Chondrocyte (in vitro differentiated cells): ENCODE measurements at regions not wholly inside any gene's neighbourhood (a gene's known extent, or its start where the extent isn't known, plus 50 kb on each side); places are given as distances from the start of the nearest gene placed in this dataset.

Experiments used
- DNase-seq: peaks from one replicate; pipeline ENCODE4 v3.0.0; 2021; ENCODE audit warnings: mixed read lengths, low spot score
- H3K27ac Mint-ChIP-seq: one replicate; pipeline ENCODE4 v1.8.0; 2021; ENCODE audit warnings: mild to moderate bottlenecking, moderate library complexity, mixed read lengths; ENCODE audit not compliant: unreplicated experiment
- H3K27me3 Mint-ChIP-seq: 2 replicates; pipeline ENCODE4 v1.8.0; 2021; ENCODE audit warnings: low read depth, mixed read lengths
- H3K36me3 Mint-ChIP-seq: 2 replicates; pipeline ENCODE4 v1.8.0; 2021; ENCODE audit warnings: low read depth, mixed read lengths
- H3K4me1 Mint-ChIP-seq: 2 replicates; pipeline ENCODE4 v1.8.0; 2021; ENCODE audit warnings: low read depth, mild to moderate bottlenecking, mixed read lengths
- H3K4me3 Mint-ChIP-seq: one replicate; pipeline ENCODE4 v1.8.0; 2021; ENCODE audit warnings: mild to moderate bottlenecking, moderate library complexity, mixed read lengths; ENCODE audit not compliant: unreplicated experiment
- H3K9me3 Mint-ChIP-seq: 2 replicates; pipeline ENCODE4 v1.8.0; 2021; ENCODE audit warnings: low read depth, mixed read lengths
- CTCF ChIP-seq: fragments of 200-600 bp; sonication (generic); IDR thresholded peaks from 2 replicates; pipeline ENCODE4 v1.5.0; 2021; ENCODE audit warnings: antibody characterized with exemption, mild to moderate bottlenecking, moderate library complexity

- no peak for TF ChIP-seq CTCF
- H3K27me3 Mint-ChIP-seq = no peaks in the 10 kb centered on the region
- H3K36me3 Mint-ChIP-seq = no peaks in the 10 kb centered on the region
- DNase-seq = no peak
- H3K4me1 Mint-ChIP-seq = peaks cover 4% of the 10 kb centered on the region
- H3K4me3 Mint-ChIP-seq = no peak overlapping the region
- no peaks in the 10 kb centered on the region for H3K9me3 Mint-ChIP-seq
- H3K27ac Mint-ChIP-seq = no peak overlapping the region
These were observed 121.3 kb upstream of the MAX start for GRCh38 chr14:65223636-65224035.

- no peak for DNase-seq
- no peaks in the 10 kb centered on the region for H3K27me3 Mint-ChIP-seq
- no peaks in the 10 kb centered on the region for H3K36me3 Mint-ChIP-seq
- no peaks in the 10 kb centered on the region for H3K9me3 Mint-ChIP-seq
- H3K4me1 Mint-ChIP-seq = peaks cover 11% of the 10 kb centered on the region
- H3K4me3 Mint-ChIP-seq = no peak overlapping the region
- TF ChIP-seq CTCF = no peak
- no peak overlapping the region for H3K27ac Mint-ChIP-seq
These were observed 122.5 kb upstream of the MAX start for GRCh38 chr14:65224799-65225198.

- no peak overlapping the region for H3K27ac Mint-ChIP-seq
- H3K36me3 Mint-ChIP-seq = no peaks in the 10 kb centered on the region
- H3K4me1 Mint-ChIP-seq = peaks cover 18% of the 10 kb centered on the region
- no peaks in the 10 kb centered on the region for H3K9me3 Mint-ChIP-seq
- H3K27me3 Mint-ChIP-seq = no peaks in the 10 kb centered on the region
- no peak for TF ChIP-seq CTCF
- DNase-seq = no peak
- H3K4me3 Mint-ChIP-seq = no peak overlapping the region
These were observed 123.2 kb upstream of the MAX start for GRCh38 chr14:65225299-65226159.

GRCh38 chr14:65226824-65227604, 124.7 kb upstream of the MAX start:
- no peaks in the 10 kb centered on the region for H3K27me3 Mint-ChIP-seq
- no peak overlapping the region for H3K4me3 Mint-ChIP-seq
- no peaks in the 10 kb centered on the region for H3K36me3 Mint-ChIP-seq
- no peak overlapping the region for H3K27ac Mint-ChIP-seq
- H3K4me1 Mint-ChIP-seq = peaks cover 19% of the 10 kb centered on the region
- no peak for TF ChIP-seq CTCF
- no peak for DNase-seq
- no peaks in the 10 kb centered on the region for H3K9me3 Mint-ChIP-seq

- TF ChIP-seq CTCF = no peak
These were observed 126.1 kb upstream of the MAX start for GRCh38 chr14:65228436-65228835.

More at GRCh38 chr14:65228436-65228835, 126.1 kb upstream of the MAX start:
- Mint-ChIP-seq H3K36me3 (no peaks in the 10 kb centered on the region), H3K27me3 (no peaks in the 10 kb centered on the region), H3K27ac (no peak overlapping the region), H3K4me1 (peaks cover 19% of the 10 kb centered on the region), H3K4me3 (no peak overlapping the region), H3K9me3 (no peaks in the 10 kb centered on the region)
- no peak for DNase-seq
